ENCODE measurements at regions not wholly inside any gene's neighbourhood (a gene's known extent, or its start where the extent isn't known, plus 50 kb on each side); places are given as distances from the start of the nearest gene placed in this dataset.

GRCh38 chr12:90275088-90275487 is 566.5 kb upstream of the ATP2B1 start:
- TF ChIP-seq POLR2A (IDR thresholded peaks at IDR 0.05) (no peak), CTCF (IDR thresholded peaks at IDR 0.05) (no peak)

All from heart left ventricle (tissue), 13 donors.